HG02798 (cell line): ENCODE measurements at regions not wholly inside any gene's neighbourhood (a gene's known extent, or its start where the extent isn't known, plus 50 kb on each side); places are given as distances from the start of the nearest gene placed in this dataset.

Source experiments
- ATAC-seq: cut with Tn5 transposase; IDR thresholded peaks from one replicate; pipeline ENCODE4 v1.9.1; 2021; ENCODE audit warnings: mild to moderate bottlenecking; ENCODE audit not compliant: unreplicated experiment, poor library complexity

DNA sequence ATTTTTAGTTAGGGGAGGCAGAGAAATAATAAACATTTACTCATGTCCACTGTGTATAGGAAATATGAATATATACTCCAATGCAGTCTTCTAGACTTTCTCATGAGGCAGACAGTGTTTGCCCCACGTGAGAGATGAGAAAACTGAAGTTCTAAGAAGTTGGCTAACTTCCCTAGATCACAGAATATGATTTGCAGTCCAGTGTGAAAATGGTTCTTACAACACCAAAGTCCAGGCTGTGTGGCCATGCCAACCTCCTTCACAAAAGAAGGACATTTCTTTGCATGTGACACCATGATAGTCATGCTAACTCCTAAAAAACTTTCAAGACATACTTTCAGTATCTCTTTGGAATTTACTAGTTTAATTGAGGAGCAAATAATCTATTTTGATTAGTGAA lies 143.7 kb downstream of the IRS1 start:
- ATAC-seq: no peak

GRCh38 chr2:226652983-226653765 lies 146.4 kb downstream of the IRS1 start:
- ATAC-seq: no peak

DNA sequence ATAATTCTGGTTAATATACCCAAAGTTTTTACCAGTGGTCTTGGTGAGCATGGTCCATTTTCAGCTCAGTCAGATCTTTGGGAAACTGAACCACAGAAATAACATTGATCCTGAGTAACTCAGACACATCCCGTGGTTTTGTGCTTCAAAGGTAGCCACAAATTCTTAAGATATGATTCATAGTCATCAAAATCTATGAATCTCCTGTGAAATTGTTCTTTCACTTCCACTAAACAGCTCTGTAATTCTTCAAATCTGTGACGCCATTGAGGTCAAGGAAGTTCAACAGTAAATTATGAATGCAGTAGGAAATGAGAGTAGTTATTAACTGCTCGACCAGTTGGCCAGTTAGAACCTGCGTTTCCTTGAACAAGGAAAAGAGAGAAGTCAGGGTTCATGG lies 147.3 kb downstream of the IRS1 start:
- no peak for ATAC-seq

DNA sequence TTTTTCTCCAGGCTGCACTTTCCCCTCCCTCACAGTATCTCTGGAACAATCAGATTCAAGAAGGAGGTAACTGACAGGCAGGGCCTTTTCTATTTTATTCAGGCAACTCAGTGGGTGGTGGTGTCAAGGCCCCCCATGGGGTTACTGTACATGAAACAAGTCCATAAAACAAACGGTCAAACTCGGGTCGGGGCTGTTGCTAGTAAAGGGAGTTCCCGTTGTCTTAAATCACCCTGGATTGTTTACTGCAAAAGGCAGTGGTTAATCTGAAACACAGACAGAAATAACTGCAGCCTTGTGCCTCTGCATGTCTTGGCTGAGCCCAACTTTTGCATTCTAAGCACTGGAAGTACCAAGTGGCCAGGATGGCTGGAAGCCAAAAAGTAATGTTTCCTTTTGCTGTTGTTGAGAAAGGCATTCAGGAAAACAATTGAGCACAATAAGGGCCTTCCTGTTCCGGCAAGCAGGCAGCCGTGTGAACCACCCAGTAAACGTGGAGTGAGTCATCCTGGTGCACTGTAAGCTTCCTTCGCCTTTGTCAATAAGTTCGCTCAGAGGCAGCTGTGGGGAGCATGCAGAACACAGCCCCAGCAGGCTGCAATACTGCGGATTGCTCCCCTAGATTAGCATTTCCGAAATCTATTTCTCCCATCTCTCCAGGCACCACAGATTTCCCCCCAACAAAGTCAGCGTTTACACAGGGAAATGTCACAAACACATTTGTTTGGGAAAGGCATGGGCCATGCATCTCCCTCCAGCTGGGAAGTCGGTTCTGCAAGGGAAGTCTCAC lies 149.6 kb downstream of the IRS1 start:
- peak; percentile 66 for ATAC-seq

- ATAC-seq: no peak
Observed at GRCh38 chr2:226649201-226649600, 150.4 kb downstream of the IRS1 start.

GRCh38 chr2:226647621-226648518 lies 151.8 kb downstream of the IRS1 start:
- ATAC-seq: no peak

- ATAC-seq: no peak
Observed at GRCh38 chr2:226644399-226644865, 155.2 kb downstream of the IRS1 start.

DNA sequence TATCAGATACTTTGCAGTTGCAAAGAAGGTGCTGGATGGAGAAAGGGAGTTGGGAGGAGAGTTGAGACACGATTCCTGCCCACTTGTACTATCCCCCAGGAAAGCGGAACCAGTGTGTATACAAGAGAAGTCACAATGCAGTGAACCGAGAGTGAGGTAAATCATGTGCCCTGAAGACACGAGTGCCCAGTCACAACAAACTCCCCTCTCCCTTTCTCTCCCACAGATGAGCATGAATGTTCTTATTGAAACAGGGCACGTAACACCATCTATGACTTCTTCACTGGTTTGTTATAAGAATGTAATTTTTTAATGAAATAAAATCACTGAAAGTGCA lies 155.7 kb downstream of the IRS1 start:
- ATAC-seq: no peak

DNA sequence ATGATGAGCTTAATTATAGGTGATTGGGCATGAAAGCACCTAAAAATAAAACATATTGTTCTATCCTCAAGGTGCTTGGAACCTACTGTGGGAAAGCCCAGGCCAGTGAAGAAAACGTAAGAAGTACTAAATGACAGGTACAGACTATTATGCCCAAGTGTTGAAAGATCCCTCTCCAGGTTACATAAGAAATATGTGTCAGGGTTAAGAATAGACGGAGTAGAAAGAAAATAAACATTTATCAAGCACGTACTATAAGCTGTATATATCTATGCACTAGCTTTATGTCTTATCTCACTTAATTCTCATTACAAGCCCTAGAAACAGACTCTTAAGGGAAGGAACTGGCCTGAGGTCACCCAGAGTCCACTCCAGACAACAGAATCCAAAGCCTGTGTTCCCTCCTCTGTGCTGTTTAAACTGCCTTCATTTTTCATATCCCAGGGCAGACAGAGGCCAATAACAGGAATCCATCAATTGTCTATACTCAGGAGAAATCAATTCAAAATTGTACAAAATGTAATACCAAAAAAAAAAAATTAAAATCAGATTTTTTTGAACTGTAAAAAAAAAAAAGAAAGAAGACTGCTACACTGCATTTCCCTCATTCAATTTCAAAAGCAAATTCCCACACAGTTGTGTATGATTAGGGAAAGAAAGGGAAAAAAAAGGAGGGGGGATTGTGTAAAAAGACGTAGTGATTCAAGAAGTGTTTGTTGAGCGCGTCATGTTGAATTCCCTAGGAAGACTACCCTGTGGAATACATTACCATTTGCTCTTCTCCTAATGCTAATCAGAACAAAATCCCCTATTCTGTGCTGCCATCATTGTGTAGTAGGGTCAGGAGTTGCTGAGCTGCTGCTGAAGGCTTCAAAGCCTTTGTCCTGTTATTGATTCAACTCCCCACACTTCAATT lies 156.3 kb downstream of the IRS1 start:
- ATAC-seq: no peak

DNA sequence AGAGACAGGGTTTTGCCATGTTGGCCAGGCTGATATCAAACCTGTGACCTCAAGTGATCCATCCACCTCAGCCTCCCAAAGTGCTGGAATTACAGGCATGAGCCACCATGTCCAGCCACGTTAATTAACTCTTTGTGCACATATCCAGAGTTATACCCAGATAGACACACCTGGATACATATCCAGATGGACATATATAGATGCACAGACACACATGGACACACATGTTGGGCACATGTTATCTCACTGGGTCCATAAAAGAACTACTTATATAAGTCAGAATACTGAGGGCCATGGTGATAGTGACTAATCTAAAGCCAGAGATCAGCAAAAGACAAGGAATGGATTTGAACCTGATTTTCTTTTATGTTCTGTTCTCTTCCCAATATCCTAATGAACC lies 158.6 kb downstream of the IRS1 start:
- no peak for ATAC-seq

GRCh38 chr2:226640501-226640900 lies 159.1 kb downstream of the IRS1 start:
- no peak for ATAC-seq

DNA sequence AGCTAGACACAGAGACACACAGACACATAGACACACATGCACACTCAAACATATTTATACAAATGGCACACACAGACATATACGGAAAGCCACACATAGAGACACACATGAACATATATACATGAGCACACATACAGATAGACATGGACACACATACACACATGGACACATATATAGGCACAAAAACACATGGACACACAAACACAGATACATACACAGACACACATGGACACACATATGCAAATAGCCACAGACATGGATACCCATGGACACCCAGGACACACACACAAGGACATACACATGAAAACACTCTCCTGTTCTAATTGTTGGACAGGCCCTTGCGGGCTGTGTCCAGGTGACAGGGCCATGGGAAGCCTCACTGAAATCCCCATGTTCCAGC lies 160.1 kb downstream of the IRS1 start:
- no peak for ATAC-seq

DNA sequence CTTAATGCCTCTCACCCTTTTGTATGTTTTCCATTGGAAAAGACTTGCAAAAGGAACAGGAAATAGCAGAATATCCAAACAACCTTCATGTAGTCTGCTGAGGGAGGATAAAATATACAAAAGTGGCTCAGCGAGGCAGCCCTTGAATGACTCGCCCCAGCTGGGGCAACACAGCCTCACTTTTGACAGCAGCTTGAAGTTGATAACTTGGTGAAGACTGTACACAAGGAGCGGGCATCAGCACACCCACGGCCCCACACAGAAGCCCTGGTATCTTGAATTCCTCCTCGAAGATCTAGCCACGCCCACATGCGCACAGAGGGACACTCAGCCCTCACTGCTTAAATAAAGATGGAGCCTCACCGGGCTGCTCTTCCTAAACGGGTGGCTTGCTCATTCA lies 161.0 kb downstream of the IRS1 start:
- no peak for ATAC-seq

DNA sequence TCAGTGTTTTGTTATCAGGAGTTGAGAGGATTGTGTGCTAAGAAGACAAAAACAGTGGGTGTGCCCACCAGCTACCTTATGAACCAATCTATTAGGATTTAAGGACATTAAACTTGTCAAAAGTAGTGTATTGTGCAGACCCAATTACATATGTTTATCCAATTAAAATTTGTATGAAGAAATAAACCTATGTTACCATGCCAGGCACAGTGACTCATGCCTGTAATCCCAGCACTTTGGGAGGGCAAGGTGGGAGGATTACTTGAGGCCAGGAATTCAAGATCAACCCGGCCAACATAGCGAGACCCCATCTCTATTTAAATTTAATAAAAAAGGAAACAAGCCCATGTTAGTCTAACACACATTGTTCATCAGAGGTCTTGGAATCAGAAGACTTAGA lies 162.2 kb downstream of the IRS1 start:
- ATAC-seq: no peak

DNA sequence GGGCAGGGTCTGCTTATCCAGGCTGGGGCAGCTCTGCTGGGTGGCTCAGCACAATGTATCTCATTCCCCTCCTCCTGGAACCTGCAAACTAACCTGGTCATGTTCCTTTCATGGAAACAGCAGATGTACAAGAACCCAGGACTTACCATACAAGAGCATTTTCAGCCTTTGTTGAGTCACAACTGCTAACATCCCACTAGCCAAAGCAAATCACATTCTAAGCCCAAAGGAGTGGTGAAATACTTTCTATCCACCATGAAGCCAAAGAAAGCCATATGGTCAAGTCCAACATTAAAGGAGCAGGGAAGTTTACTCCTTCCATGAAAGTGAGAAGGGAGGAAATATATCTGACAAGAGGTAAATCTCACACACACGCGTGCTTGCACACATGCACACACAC lies 163.0 kb downstream of the IRS1 start:
- ATAC-seq: no peak

GRCh38 chr2:226634943-226635604 lies 164.5 kb downstream of the IRS1 start:
- no peak for ATAC-seq

- no peak for ATAC-seq
Observed at GRCh38 chr2:226631671-226632070, 167.9 kb downstream of the IRS1 start.

GRCh38 chr2:226631187-226631586 lies 168.4 kb downstream of the IRS1 start:
- no peak for ATAC-seq

DNA sequence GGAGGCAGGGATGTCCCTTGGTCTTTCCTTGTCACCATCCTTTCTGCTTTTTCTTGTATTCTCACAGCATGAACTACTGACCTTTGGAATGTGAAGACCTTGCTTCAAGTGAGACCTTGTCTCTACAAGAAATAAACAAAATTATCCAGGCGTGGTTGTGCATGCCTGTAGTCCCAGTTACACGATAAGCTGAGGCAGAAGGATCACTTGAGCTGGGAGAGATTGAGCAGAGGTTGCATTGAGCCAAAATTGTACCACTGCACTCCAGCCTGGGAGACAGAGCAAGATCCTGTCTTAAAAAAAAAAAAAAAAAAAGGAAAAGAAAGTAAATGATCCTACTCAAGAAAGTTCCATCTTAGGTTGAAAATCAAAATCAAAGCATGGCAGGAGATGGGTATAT lies 173.7 kb downstream of the IRS1 start:
- no peak for ATAC-seq
